ENCODE measurements at regions not wholly inside any gene's neighbourhood (a gene's known extent, or its start where the extent isn't known, plus 50 kb on each side); places are given as distances from the start of the nearest gene placed in this dataset.
A peak's percentile ranks its signal among the peaks of the same experiment; 100 is the strongest.

GRCh38 chr3:6644070-6644929 is 216.6 kb upstream of the GRM7 start (continued):
- TF ChIP-seq CREB5 (CRISPR knock-in tag; IDR thresholded peaks at IDR 0.05): no peak
- TF ChIP-seq BCOR (IDR thresholded peaks at IDR 0.05): no peak
- TF ChIP-seq ZNF586 (CRISPR knock-in tag; conservative IDR thresholded peaks at IDR 0.05): no peak
- no peak for TF ChIP-seq MLX (CRISPR knock-in tag; conservative IDR thresholded peaks at IDR 0.05)
- TF ChIP-seq MCM2 (IDR thresholded peaks at IDR 0.05; ENCODE audit: low read depth): no peak
- no peak for TF ChIP-seq ZNF695 (CRISPR knock-in tag; IDR thresholded peaks at IDR 0.05)
- no peak for TF ChIP-seq BACH1 (tag; IDR thresholded peaks at IDR 0.05)
- TF ChIP-seq FOXK2 (conservative IDR thresholded peaks at IDR 0.05 in 1 of 2, IDR thresholded peaks at IDR 0.05 in 1 of 2; ENCODE audit: low read depth in 2 of 2): peak in 1 of 2 experiments; percentile 24; a peak in 1 of 4 replicates
- 0 out of 2 replicates have a peak, but pooled peaks have one; percentile 49 for TF ChIP-seq LEF1 (IDR thresholded peaks at IDR 0.05)
- TF ChIP-seq, protein P1, sequence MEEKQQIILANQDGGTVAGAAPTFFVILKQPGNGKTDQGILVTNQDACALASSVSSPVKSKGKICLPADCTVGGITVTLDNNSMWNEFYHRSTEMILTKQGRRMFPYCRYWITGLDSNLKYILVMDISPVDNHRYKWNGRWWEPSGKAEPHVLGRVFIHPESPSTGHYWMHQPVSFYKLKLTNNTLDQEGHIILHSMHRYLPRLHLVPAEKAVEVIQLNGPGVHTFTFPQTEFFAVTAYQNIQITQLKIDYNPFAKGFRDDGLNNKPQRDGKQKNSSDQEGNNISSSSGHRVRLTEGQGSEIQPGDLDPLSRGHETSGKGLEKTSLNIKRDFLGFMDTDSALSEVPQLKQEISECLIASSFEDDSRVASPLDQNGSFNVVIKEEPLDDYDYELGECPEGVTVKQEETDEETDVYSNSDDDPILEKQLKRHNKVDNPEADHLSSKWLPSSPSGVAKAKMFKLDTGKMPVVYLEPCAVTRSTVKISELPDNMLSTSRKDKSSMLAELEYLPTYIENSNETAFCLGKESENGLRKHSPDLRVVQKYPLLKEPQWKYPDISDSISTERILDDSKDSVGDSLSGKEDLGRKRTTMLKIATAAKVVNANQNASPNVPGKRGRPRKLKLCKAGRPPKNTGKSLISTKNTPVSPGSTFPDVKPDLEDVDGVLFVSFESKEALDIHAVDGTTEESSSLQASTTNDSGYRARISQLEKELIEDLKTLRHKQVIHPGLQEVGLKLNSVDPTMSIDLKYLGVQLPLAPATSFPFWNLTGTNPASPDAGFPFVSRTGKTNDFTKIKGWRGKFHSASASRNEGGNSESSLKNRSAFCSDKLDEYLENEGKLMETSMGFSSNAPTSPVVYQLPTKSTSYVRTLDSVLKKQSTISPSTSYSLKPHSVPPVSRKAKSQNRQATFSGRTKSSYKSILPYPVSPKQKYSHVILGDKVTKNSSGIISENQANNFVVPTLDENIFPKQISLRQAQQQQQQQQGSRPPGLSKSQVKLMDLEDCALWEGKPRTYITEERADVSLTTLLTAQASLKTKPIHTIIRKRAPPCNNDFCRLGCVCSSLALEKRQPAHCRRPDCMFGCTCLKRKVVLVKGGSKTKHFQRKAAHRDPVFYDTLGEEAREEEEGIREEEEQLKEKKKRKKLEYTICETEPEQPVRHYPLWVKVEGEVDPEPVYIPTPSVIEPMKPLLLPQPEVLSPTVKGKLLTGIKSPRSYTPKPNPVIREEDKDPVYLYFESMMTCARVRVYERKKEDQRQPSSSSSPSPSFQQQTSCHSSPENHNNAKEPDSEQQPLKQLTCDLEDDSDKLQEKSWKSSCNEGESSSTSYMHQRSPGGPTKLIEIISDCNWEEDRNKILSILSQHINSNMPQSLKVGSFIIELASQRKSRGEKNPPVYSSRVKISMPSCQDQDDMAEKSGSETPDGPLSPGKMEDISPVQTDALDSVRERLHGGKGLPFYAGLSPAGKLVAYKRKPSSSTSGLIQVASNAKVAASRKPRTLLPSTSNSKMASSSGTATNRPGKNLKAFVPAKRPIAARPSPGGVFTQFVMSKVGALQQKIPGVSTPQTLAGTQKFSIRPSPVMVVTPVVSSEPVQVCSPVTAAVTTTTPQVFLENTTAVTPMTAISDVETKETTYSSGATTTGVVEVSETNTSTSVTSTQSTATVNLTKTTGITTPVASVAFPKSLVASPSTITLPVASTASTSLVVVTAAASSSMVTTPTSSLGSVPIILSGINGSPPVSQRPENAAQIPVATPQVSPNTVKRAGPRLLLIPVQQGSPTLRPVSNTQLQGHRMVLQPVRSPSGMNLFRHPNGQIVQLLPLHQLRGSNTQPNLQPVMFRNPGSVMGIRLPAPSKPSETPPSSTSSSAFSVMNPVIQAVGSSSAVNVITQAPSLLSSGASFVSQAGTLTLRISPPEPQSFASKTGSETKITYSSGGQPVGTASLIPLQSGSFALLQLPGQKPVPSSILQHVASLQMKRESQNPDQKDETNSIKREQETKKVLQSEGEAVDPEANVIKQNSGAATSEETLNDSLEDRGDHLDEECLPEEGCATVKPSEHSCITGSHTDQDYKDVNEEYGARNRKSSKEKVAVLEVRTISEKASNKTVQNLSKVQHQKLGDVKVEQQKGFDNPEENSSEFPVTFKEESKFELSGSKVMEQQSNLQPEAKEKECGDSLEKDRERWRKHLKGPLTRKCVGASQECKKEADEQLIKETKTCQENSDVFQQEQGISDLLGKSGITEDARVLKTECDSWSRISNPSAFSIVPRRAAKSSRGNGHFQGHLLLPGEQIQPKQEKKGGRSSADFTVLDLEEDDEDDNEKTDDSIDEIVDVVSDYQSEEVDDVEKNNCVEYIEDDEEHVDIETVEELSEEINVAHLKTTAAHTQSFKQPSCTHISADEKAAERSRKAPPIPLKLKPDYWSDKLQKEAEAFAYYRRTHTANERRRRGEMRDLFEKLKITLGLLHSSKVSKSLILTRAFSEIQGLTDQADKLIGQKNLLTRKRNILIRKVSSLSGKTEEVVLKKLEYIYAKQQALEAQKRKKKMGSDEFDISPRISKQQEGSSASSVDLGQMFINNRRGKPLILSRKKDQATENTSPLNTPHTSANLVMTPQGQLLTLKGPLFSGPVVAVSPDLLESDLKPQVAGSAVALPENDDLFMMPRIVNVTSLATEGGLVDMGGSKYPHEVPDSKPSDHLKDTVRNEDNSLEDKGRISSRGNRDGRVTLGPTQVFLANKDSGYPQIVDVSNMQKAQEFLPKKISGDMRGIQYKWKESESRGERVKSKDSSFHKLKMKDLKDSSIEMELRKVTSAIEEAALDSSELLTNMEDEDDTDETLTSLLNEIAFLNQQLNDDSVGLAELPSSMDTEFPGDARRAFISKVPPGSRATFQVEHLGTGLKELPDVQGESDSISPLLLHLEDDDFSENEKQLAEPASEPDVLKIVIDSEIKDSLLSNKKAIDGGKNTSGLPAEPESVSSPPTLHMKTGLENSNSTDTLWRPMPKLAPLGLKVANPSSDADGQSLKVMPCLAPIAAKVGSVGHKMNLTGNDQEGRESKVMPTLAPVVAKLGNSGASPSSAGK (IDR thresholded peaks at IDR 0.05): 0 out of 2 replicates have a peak, but pooled peaks have one; percentile 11
- TF ChIP-seq JUND (IDR thresholded peaks at IDR 0.05; ENCODE audit: borderline replicate concordance, low read depth, low read length): 0 out of 2 replicates have a peak, but pooled peaks have one; percentile 26
- peak; percentile 50; the same call in 1 of the 3 replicates for TF ChIP-seq JUND (tag; IDR thresholded peaks at IDR 0.05; ENCODE audit: borderline replicate concordance, low read depth, low read length)
- TF ChIP-seq ZNF197 (CRISPR knock-in tag; IDR thresholded peaks at IDR 0.05; ENCODE audit: low read depth): no peak
